H9 (cell line): ENCODE measurements at regions not wholly inside any gene's neighbourhood (a gene's known extent, or its start where the extent isn't known, plus 50 kb on each side); places are given as distances from the start of the nearest gene placed in this dataset.

ENCODE experiments used
- DNase-seq: peaks from one replicate; pipeline ENCODE4 v3.0.0-alpha.2; 2017
- H2AFZ ChIP-seq: one replicate; pipeline ENCODE4 v1.6.1; 2013; ENCODE audit warnings: mild to moderate bottlenecking, low read length, control low read depth, moderate library complexity
- H2AK5ac ChIP-seq: 2 replicates; pipeline ENCODE4 v1.6.1; 2013; ENCODE audit warnings: low read length, control low read depth, mixed read lengths; ENCODE audit not compliant: insufficient read length
- H2BK120ac ChIP-seq: one replicate; pipeline ENCODE4 v1.6.1; 2013; ENCODE audit warnings: low read depth, mild to moderate bottlenecking, low read length, control low read depth, inconsistent platforms; ENCODE audit not compliant: poor library complexity, severe bottlenecking
- H2BK12ac ChIP-seq: 2 replicates; pipeline ENCODE4 v1.6.1; 2013; ENCODE audit warnings: low read length, control low read depth, mixed read lengths, low read depth; ENCODE audit not compliant: insufficient read length
- H2BK15ac ChIP-seq: 2 replicates; pipeline ENCODE4 v1.6.1; 2013; ENCODE audit warnings: low read depth, low read length, control low read depth
- H2BK20ac ChIP-seq: one replicate; pipeline ENCODE4 v1.6.1; 2013; ENCODE audit warnings: low read depth, mild to moderate bottlenecking, low read length, control low read depth, inconsistent platforms; ENCODE audit not compliant: poor library complexity, severe bottlenecking
- H2BK5ac ChIP-seq: 2 replicates; pipeline ENCODE4 v1.6.1; 2013; ENCODE audit warnings: low read length, control low read depth, mixed read lengths; ENCODE audit not compliant: insufficient read length
- H3K14ac ChIP-seq: 2 replicates; pipeline ENCODE4 v1.6.1; 2013; ENCODE audit warnings: low read length, control low read depth; ENCODE audit not compliant: insufficient read depth
- H3K18ac ChIP-seq: 2 replicates; pipeline ENCODE4 v1.6.1; 2013; ENCODE audit warnings: low read depth, mild to moderate bottlenecking, mixed read lengths, low read length, control low read depth; ENCODE audit not compliant: insufficient read length
- H3K23ac ChIP-seq: 2 replicates; pipeline ENCODE4 v1.6.1; 2013; ENCODE audit warnings: low read length, control low read depth, mixed read lengths, low read depth; ENCODE audit not compliant: insufficient read length
- H3K23me2 ChIP-seq: 2 replicates; pipeline ENCODE4 v1.6.1; 2013; ENCODE audit warnings: low read depth, mild to moderate bottlenecking, mixed read lengths, low read length, control low read depth; ENCODE audit not compliant: insufficient read length, poor library complexity, severe bottlenecking
- H3K27ac ChIP-seq: 2 replicates; pipeline ENCODE4 v1.5.1; 2013; ENCODE audit warnings: low read length, control low read depth, mixed read lengths, low read depth; ENCODE audit not compliant: insufficient read length
- H3K27me3 ChIP-seq: 2 replicates; pipeline ENCODE4 v1.6.1; 2013; ENCODE audit warnings: low read length, control low read depth, inconsistent platforms; ENCODE audit not compliant: insufficient read depth
- H3K4ac ChIP-seq: 2 replicates; pipeline ENCODE4 v1.6.1; 2013; ENCODE audit warnings: low read depth, mild to moderate bottlenecking, control low read depth, inconsistent platforms, low read length, moderate library complexity
- H3K4me1 ChIP-seq: 2 replicates; pipeline ENCODE4 v1.6.1; 2013; ENCODE audit warnings: low read length, control low read depth, inconsistent platforms; ENCODE audit not compliant: insufficient read depth
- H3K4me2 ChIP-seq: 2 replicates; pipeline ENCODE4 v1.6.1; 2013; ENCODE audit warnings: low read length, control low read depth, mixed read lengths; ENCODE audit not compliant: insufficient read length, insufficient read depth
- H3K56ac ChIP-seq: 2 replicates; pipeline ENCODE4 v1.6.1; 2013; ENCODE audit warnings: low read depth, mild to moderate bottlenecking, mixed read lengths, low read length, control low read depth; ENCODE audit not compliant: insufficient read length
- H3K79me1 ChIP-seq: 2 replicates; pipeline ENCODE4 v1.6.1; 2013; ENCODE audit warnings: low read depth, mild to moderate bottlenecking, moderate library complexity, low read length, control low read depth, inconsistent platforms; ENCODE audit not compliant: insufficient read depth, poor library complexity, severe bottlenecking
- H3K79me2 ChIP-seq: 2 replicates; pipeline ENCODE4 v1.6.1; 2013; ENCODE audit warnings: low read length, control low read depth, inconsistent platforms; ENCODE audit not compliant: insufficient read depth
- H3K9ac ChIP-seq: 2 replicates; pipeline ENCODE4 v1.6.1; 2013; ENCODE audit warnings: low read length, control low read depth, mixed read lengths; ENCODE audit not compliant: insufficient read length; ENCODE audit errors: extremely low read depth
- H3K9me3 ChIP-seq: one replicate; pipeline ENCODE4 v1.6.1; 2013; ENCODE audit warnings: low read depth, low read length, inconsistent platforms; ENCODE audit not compliant: control insufficient read depth
- H3T11ph ChIP-seq: one replicate; pipeline ENCODE4 v1.6.1; 2013; ENCODE audit warnings: mild to moderate bottlenecking, low read length, control low read depth, inconsistent platforms
- H4K20me1 ChIP-seq: one replicate; pipeline ENCODE4 v1.6.1; 2013; ENCODE audit not compliant: control insufficient read depth, insufficient read length, insufficient read depth
- H4K5ac ChIP-seq: 2 replicates; pipeline ENCODE4 v1.6.1; 2013; ENCODE audit warnings: low read depth, mild to moderate bottlenecking, mixed read lengths, low read length, control low read depth; ENCODE audit not compliant: insufficient read length
- H4K8ac ChIP-seq: replicated peaks from 2 replicates; pipeline ENCODE4 v1.6.1; 2013; ENCODE audit warnings: low read length, control low read depth, mixed read lengths, low read depth; ENCODE audit not compliant: insufficient read length
- H4K91ac ChIP-seq: 2 replicates; pipeline ENCODE4 v1.6.1; 2013; ENCODE audit warnings: low read depth, mild to moderate bottlenecking, moderate library complexity, mixed read lengths, low read length, control low read depth; ENCODE audit not compliant: insufficient read length
- H3K27ac Mint-ChIP-seq, 3 experiments: 2 replicates in 2 of 3; 3 replicates in 1 of 3; pipeline ENCODE4 v1.8.0; 2020 to 2021; ENCODE audit warnings: mixed read lengths in 3 of 3, mild to moderate bottlenecking in 1 of 3, moderate library complexity in 1 of 3
- H3K27me3 Mint-ChIP-seq: 2 replicates; pipeline ENCODE4 v1.8.0; 2021; ENCODE audit warnings: low read depth, mild to moderate bottlenecking, moderate library complexity, mixed read lengths
- H3K36me3 Mint-ChIP-seq, 3 experiments: 2 replicates in 2 of 3; 3 replicates in 1 of 3; pipeline ENCODE4 v1.8.0; 2020 to 2021; ENCODE audit warnings: low read depth in 3 of 3, mixed read lengths in 3 of 3; ENCODE audit not compliant: insufficient read depth in 1 of 3
- H3K4me1 Mint-ChIP-seq, 2 experiments: 2 replicates each; pipeline ENCODE4 v1.8.0; 2020; ENCODE audit warnings: mixed read lengths in 2 of 2
- H3K4me3 Mint-ChIP-seq, 2 experiments: 2 replicates in 1 of 2; 3 replicates in 1 of 2; pipeline ENCODE4 v1.8.0; 2020 to 2021; ENCODE audit warnings: mild to moderate bottlenecking in 2 of 2, mixed read lengths in 2 of 2, moderate library complexity in 1 of 2
- H3K9me3 Mint-ChIP-seq, 2 experiments: 2 replicates in 1 of 2; 3 replicates in 1 of 2; pipeline ENCODE4 v1.8.0; 2020; ENCODE audit warnings: mild to moderate bottlenecking in 2 of 2, mixed read lengths in 2 of 2, moderate library complexity in 1 of 2
- CTCF ChIP-seq: fragments of 200-600 bp; sonication (generic); conservative IDR thresholded peaks from 3 replicates; pipeline ENCODE4 v1.8.0; 2021; ENCODE audit warnings: antibody characterized with exemption, mild to moderate bottlenecking
- WGBS: extraction: QIAGEN DNeasy Blood & Tissue Kit; methylation state at CpG from one replicate; pipeline ENCODE4 v1.1.7; 2013; ENCODE audit warnings: missing lambda C conversion rate, low lambda C conversion rate, mixed read lengths; ENCODE audit not compliant: insufficient read length; ENCODE audit errors: extremely low coverage; 5-methylcytosine and 5-hydroxymethylcytosine counted together

DNA sequence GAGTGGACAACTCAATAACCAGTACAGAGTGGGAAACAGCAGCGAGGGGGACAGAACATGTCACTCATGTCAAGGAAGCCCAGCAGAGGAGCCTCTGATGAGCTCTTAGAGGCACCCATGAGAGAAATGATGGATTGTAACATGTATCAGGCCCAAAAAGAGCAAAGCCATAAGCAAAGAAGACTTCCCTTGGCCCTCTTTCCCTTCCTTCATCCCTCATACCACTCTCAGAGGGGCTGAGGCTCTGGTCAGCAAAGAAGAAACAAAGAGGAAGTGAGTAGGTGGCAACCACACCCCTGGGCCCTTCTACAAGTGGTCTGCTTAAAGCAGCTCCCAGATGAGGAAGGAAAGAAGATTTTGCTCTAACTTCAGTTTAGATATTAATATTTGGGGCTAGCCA is 112.8 kb downstream of the CDC42EP3 start:
- Histone ChIP-seq H2BK5ac (no peak overlapping the region), H4K8ac (no peak overlapping the region), H3K9ac (no peak overlapping the region), H3T11ph (no peak overlapping the region), H3K14ac (no peak overlapping the region), H3K9me3 (no peaks in the 10 kb centered on the region), H3K4me2 (no peak overlapping the region), H2BK120ac (no peak overlapping the region), H3K56ac (no peak overlapping the region), H3K79me1 (no peaks in the 10 kb centered on the region), H3K23ac (no peak overlapping the region), H4K5ac (no peak overlapping the region), H3K4ac (no peak overlapping the region), H4K20me1 (no peaks in the 10 kb centered on the region), H3K18ac (no peak overlapping the region), H3K23me2 (no peaks in the 10 kb centered on the region), H3K27ac (no peak overlapping the region), H3K79me2 (no peaks in the 10 kb centered on the region), H2BK12ac (no peak overlapping the region), H3K27me3 (no peaks in the 10 kb centered on the region), H2AFZ (no peak overlapping the region), H3K4me1 (peaks cover 4% of the 10 kb centered on the region; the same call in 1 of the 2 replicates), H2BK15ac (no peak overlapping the region), H4K91ac (no peak overlapping the region), H2BK20ac (no peak overlapping the region), H2AK5ac (no peak overlapping the region)
- no peak overlapping the region; a peak in 2 of 7 replicates for H3K27ac Mint-ChIP-seq
- H3K36me3 Mint-ChIP-seq: no peaks in the 10 kb centered on the region
- DNase-seq: no peak
- H3K27me3 Mint-ChIP-seq: no peaks in the 10 kb centered on the region
- TF ChIP-seq CTCF: no peak
- WGBS: no CpG with 5 or more reads among the region's 1 CpG
- H3K4me3 Mint-ChIP-seq: no peak overlapping the region
- H3K9me3 Mint-ChIP-seq: no peaks in the 10 kb centered on the region
- peaks cover 0 to 5% of the 10 kb centered on the region in 2 experiments; a peak in 2 of 4 replicates for H3K4me1 Mint-ChIP-seq
